ENCODE measurements at regions not wholly inside any gene's neighbourhood (a gene's known extent, or its start where the extent isn't known, plus 50 kb on each side); places are given as distances from the start of the nearest gene placed in this dataset.

GRCh38 chr4:129806986-129807385 is 711.0 kb downstream of the C4orf33 start:
- H2AK5ac ChIP-seq (ENCODE audit: low read length): no peak overlapping the region
- H3K4ac ChIP-seq (ENCODE audit: low read depth, low read length): no peak overlapping the region
- H2BK120ac ChIP-seq (ENCODE audit: low read depth, low read length): no peak overlapping the region
- no peaks in the 10 kb centered on the region for H3K79me1 ChIP-seq (ENCODE audit: low read length)
- H3K36me3 ChIP-seq (ENCODE audit: control insufficient read depth, insufficient read depth, low read length): no peaks in the 10 kb centered on the region
- no peak overlapping the region for H3K18ac ChIP-seq (ENCODE audit: low read length)
- no peak overlapping the region for H3K56ac ChIP-seq (ENCODE audit: low read length)
- no peak overlapping the region for H3K27ac ChIP-seq (ENCODE audit: low read depth, low read length)
- H3K4me1 ChIP-seq (ENCODE audit: control insufficient read depth, low read depth, low read length): no peaks in the 10 kb centered on the region
- no peak for DNase-seq
- H4K5ac ChIP-seq (ENCODE audit: low read length): no peak overlapping the region
- H2BK5ac ChIP-seq (ENCODE audit: low read length): no peak overlapping the region
- H3K4me3 ChIP-seq (ENCODE audit: low read length): no peak overlapping the region
- no peak overlapping the region for H3K23ac ChIP-seq (ENCODE audit: low read length)
- no peaks in the 10 kb centered on the region for H3K27me3 ChIP-seq (ENCODE audit: insufficient read depth, low read length, poor library complexity)
- no peak overlapping the region for H3K4me2 ChIP-seq (ENCODE audit: low read length)
- no peak overlapping the region for H4K8ac ChIP-seq (ENCODE audit: low read depth, low read length)
- H3K79me2 ChIP-seq (ENCODE audit: control insufficient read depth, insufficient read depth, low read length): no peaks in the 10 kb centered on the region
- no peak overlapping the region for H3K9ac ChIP-seq (ENCODE audit: low read length)
- H2BK15ac ChIP-seq (replicated peaks; ENCODE audit: low read depth): no peak overlapping the region

GRCh38 chr4:129808242-129808641 is 712.3 kb downstream of the C4orf33 start:
- no peak overlapping the region for H2BK120ac ChIP-seq (ENCODE audit: low read depth, low read length)
- H3K4ac ChIP-seq (ENCODE audit: low read depth, low read length): no peak overlapping the region
- no peak overlapping the region for H3K4me2 ChIP-seq (ENCODE audit: low read length)
- no peak for DNase-seq
- H3K4me1 ChIP-seq (ENCODE audit: control insufficient read depth, low read depth, low read length): no peaks in the 10 kb centered on the region
- H3K27me3 ChIP-seq (ENCODE audit: insufficient read depth, low read length, poor library complexity): no peaks in the 10 kb centered on the region
- H3K23ac ChIP-seq (ENCODE audit: low read length): no peak overlapping the region
- no peaks in the 10 kb centered on the region for H3K36me3 ChIP-seq (ENCODE audit: control insufficient read depth, insufficient read depth, low read length)
- H3K79me2 ChIP-seq (ENCODE audit: control insufficient read depth, insufficient read depth, low read length): no peaks in the 10 kb centered on the region
- no peak overlapping the region for H3K4me3 ChIP-seq (ENCODE audit: low read length)
- no peak overlapping the region for H2BK5ac ChIP-seq (ENCODE audit: low read length)
- H3K27ac ChIP-seq (ENCODE audit: low read depth, low read length): no peak overlapping the region
- H3K56ac ChIP-seq (ENCODE audit: low read length): no peak overlapping the region
- H4K5ac ChIP-seq (ENCODE audit: low read length): no peak overlapping the region
- no peak overlapping the region for H2BK15ac ChIP-seq (replicated peaks; ENCODE audit: low read depth)
- H3K18ac ChIP-seq (ENCODE audit: low read length): no peak overlapping the region
- no peaks in the 10 kb centered on the region for H3K79me1 ChIP-seq (ENCODE audit: low read length)
- H4K8ac ChIP-seq (ENCODE audit: low read depth, low read length): no peak overlapping the region
- H2AK5ac ChIP-seq (ENCODE audit: low read length): no peak overlapping the region
- no CpG with 5 or more reads among the region's 1 CpG for WGBS (ENCODE audit: extremely low coverage, insufficient coverage, low lambda C conversion rate)
- no peak overlapping the region for H3K9ac ChIP-seq (ENCODE audit: low read length)

DNA sequence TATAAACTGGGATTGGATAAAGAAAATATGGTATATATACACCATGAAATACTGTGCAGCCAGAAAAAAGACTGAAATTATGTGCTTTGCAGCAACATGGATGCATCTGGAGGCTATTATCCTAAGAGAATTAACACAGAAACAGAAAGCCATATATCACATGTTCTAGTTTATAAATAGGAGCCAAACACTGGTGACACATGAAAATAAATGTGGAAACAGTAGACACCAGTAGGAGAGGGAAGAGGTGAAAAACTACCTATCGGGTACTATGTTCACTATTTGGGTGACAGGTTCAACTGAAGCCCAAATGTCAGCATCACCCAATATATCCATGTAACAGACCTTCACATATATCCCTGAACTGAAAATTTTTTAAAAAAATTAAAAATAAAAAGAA is 725.1 kb downstream of the C4orf33 start:
- Histone ChIP-seq H3K4me3 (ENCODE audit: low read length) (no peak overlapping the region), H3K18ac (ENCODE audit: low read length) (no peak overlapping the region), H3K27ac (ENCODE audit: low read depth, low read length) (no peak overlapping the region), H4K8ac (ENCODE audit: low read depth, low read length) (no peak overlapping the region), H3K4me2 (ENCODE audit: low read length) (no peak overlapping the region), H2AK5ac (ENCODE audit: low read length) (no peak overlapping the region), H3K4ac (ENCODE audit: low read depth, low read length) (no peak overlapping the region), H2BK15ac (replicated peaks; ENCODE audit: low read depth) (no peak overlapping the region), H3K9ac (ENCODE audit: low read length) (no peak overlapping the region), H2BK120ac (ENCODE audit: low read depth, low read length) (no peak overlapping the region), H2BK5ac (ENCODE audit: low read length) (no peak overlapping the region), H3K79me2 (ENCODE audit: control insufficient read depth, insufficient read depth, low read length) (no peaks in the 10 kb centered on the region), H3K27me3 (ENCODE audit: insufficient read depth, low read length, poor library complexity) (no peaks in the 10 kb centered on the region), H4K5ac (ENCODE audit: low read length) (no peak overlapping the region), H3K79me1 (ENCODE audit: low read length) (no peaks in the 10 kb centered on the region), H3K4me1 (ENCODE audit: control insufficient read depth, low read depth, low read length) (no peaks in the 10 kb centered on the region), H3K56ac (ENCODE audit: low read length) (no peak overlapping the region), H3K36me3 (ENCODE audit: control insufficient read depth, insufficient read depth, low read length) (no peaks in the 10 kb centered on the region), H3K23ac (ENCODE audit: low read length) (no peak overlapping the region)
- no peak for DNase-seq
- WGBS (ENCODE audit: extremely low coverage, insufficient coverage, low lambda C conversion rate): no CpG with 5 or more reads among the region's 1 CpG

DNA sequence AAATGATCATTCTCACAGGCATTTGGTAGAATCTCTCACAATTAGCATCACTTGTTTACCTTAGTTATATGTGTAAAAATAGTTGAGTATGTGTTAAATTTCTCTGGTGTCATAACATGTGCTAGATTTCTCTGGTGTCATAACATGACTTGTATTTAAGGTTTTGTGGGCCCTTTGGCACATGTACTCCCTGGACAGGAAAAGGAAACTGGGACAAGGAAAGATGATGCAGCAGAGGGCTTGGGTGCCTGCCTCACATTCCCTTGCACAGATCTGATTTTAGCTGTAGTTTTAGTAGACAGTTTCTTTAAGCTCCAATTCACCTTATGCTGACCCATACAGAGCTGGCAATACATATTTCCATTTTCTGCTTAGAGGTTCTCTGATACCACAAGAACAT is 726.0 kb downstream of the C4orf33 start:
- Histone ChIP-seq H3K36me3 (ENCODE audit: control insufficient read depth, insufficient read depth, low read length) (no peaks in the 10 kb centered on the region), H3K4me2 (ENCODE audit: low read length) (no peak overlapping the region), H2AK5ac (ENCODE audit: low read length) (no peak overlapping the region), H2BK5ac (ENCODE audit: low read length) (no peak overlapping the region), H3K4me1 (ENCODE audit: control insufficient read depth, low read depth, low read length) (no peaks in the 10 kb centered on the region), H3K18ac (ENCODE audit: low read length) (no peak overlapping the region), H3K9ac (ENCODE audit: low read length) (no peak overlapping the region), H3K27ac (ENCODE audit: low read depth, low read length) (no peak overlapping the region), H3K79me2 (ENCODE audit: control insufficient read depth, insufficient read depth, low read length) (no peaks in the 10 kb centered on the region), H2BK15ac (replicated peaks; ENCODE audit: low read depth) (no peak overlapping the region), H4K8ac (ENCODE audit: low read depth, low read length) (no peak overlapping the region), H2BK120ac (ENCODE audit: low read depth, low read length) (no peak overlapping the region), H3K79me1 (ENCODE audit: low read length) (no peaks in the 10 kb centered on the region), H3K27me3 (ENCODE audit: insufficient read depth, low read length, poor library complexity) (no peaks in the 10 kb centered on the region), H4K5ac (ENCODE audit: low read length) (no peak overlapping the region), H3K4ac (ENCODE audit: low read depth, low read length) (no peak overlapping the region), H3K4me3 (ENCODE audit: low read length) (no peak overlapping the region), H3K23ac (ENCODE audit: low read length) (no peak overlapping the region), H3K56ac (ENCODE audit: low read length) (no peak overlapping the region)
- no peak for DNase-seq

DNA sequence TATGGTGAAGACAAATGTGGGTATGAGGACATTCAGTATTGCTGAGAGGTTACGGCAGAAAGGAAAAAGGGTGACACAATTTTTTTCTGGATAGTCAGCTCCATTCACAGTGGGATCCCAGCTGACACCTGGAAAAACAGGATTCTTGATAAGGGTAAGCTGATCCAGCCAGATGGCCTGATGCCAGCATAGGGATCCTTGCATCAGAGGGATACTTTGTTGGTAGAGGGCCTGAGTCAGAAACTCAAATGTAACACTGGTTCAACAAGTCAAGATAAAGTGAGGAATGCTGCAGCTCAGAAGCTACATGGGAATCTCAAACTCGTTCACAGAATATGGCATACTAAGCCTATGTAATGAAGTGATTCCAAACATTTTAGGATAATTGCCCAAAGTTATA is 726.7 kb downstream of the C4orf33 start:
- H3K56ac ChIP-seq (ENCODE audit: low read length): no peak overlapping the region
- no peaks in the 10 kb centered on the region for H3K79me1 ChIP-seq (ENCODE audit: low read length)
- H2BK5ac ChIP-seq (ENCODE audit: low read length): no peak overlapping the region
- no peak overlapping the region for H2AK5ac ChIP-seq (ENCODE audit: low read length)
- no CpG with 5 or more reads among the region's 2 CpGs for WGBS (ENCODE audit: extremely low coverage, insufficient coverage, low lambda C conversion rate)
- no peak overlapping the region for H3K4me2 ChIP-seq (ENCODE audit: low read length)
- H3K36me3 ChIP-seq (ENCODE audit: control insufficient read depth, insufficient read depth, low read length): no peaks in the 10 kb centered on the region
- H3K27ac ChIP-seq (ENCODE audit: low read depth, low read length): no peak overlapping the region
- no peaks in the 10 kb centered on the region for H3K27me3 ChIP-seq (ENCODE audit: insufficient read depth, low read length, poor library complexity)
- H3K4me3 ChIP-seq (ENCODE audit: low read length): no peak overlapping the region
- no peak overlapping the region for H2BK15ac ChIP-seq (replicated peaks; ENCODE audit: low read depth)
- no peak overlapping the region for H3K9ac ChIP-seq (ENCODE audit: low read length)
- no peak overlapping the region for H4K5ac ChIP-seq (ENCODE audit: low read length)
- no peaks in the 10 kb centered on the region for H3K79me2 ChIP-seq (ENCODE audit: control insufficient read depth, insufficient read depth, low read length)
- no peak overlapping the region for H3K4ac ChIP-seq (ENCODE audit: low read depth, low read length)
- peak overlapping the region; percentile 28 for H3K18ac ChIP-seq (ENCODE audit: low read length)
- peak; percentile 88 for DNase-seq
- H3K4me1 ChIP-seq (ENCODE audit: control insufficient read depth, low read depth, low read length): no peaks in the 10 kb centered on the region
- H3K23ac ChIP-seq (ENCODE audit: low read length): no peak overlapping the region
- no peak overlapping the region for H2BK120ac ChIP-seq (ENCODE audit: low read depth, low read length)
- H4K8ac ChIP-seq (ENCODE audit: low read depth, low read length): peak overlapping the region; percentile 65

- Histone ChIP-seq H2BK120ac (ENCODE audit: low read depth, low read length) (no peak overlapping the region), H3K9ac (ENCODE audit: low read length) (no peak overlapping the region), H3K4me3 (ENCODE audit: low read length) (no peak overlapping the region), H2BK5ac (ENCODE audit: low read length) (no peak overlapping the region), H3K79me2 (ENCODE audit: control insufficient read depth, insufficient read depth, low read length) (no peaks in the 10 kb centered on the region), H2AK5ac (ENCODE audit: low read length) (no peak overlapping the region), H3K36me3 (ENCODE audit: control insufficient read depth, insufficient read depth, low read length) (no peaks in the 10 kb centered on the region), H3K56ac (ENCODE audit: low read length) (no peak overlapping the region), H3K79me1 (ENCODE audit: low read length) (no peaks in the 10 kb centered on the region), H3K23ac (ENCODE audit: low read length) (no peak overlapping the region), H4K5ac (ENCODE audit: low read length) (no peak overlapping the region), H3K4me1 (ENCODE audit: control insufficient read depth, low read depth, low read length) (no peaks in the 10 kb centered on the region), H3K4me2 (ENCODE audit: low read length) (no peak overlapping the region), H3K27ac (ENCODE audit: low read depth, low read length) (no peak overlapping the region), H3K4ac (ENCODE audit: low read depth, low read length) (no peak overlapping the region), H3K18ac (ENCODE audit: low read length) (no peak overlapping the region), H2BK15ac (replicated peaks; ENCODE audit: low read depth) (no peak overlapping the region), H4K8ac (ENCODE audit: low read depth, low read length) (no peak overlapping the region), H3K27me3 (ENCODE audit: insufficient read depth, low read length, poor library complexity) (no peaks in the 10 kb centered on the region)
- DNase-seq: peak; percentile 60
These were observed 727.2 kb downstream of the C4orf33 start for GRCh38 chr4:129823105-129823504.
